SK-N-SH (cell line): ENCODE measurements at regions not wholly inside any gene's neighbourhood (a gene's known extent, or its start where the extent isn't known, plus 50 kb on each side); places are given as distances from the start of the nearest gene placed in this dataset.

Source experiments
- CTCF ChIA-PET: fragments of 300-600, 350-600 bp; formaldehyde crosslinking; extraction: SDS; loops from one replicate; lab custom pipeline; 2021; lab: Yijun Ruan, JAX
- POLR2A ChIA-PET: fragments of 350-600 bp; sonication (Branson Sonifier 250); formaldehyde crosslinking; extraction: SDS; loops from one replicate; lab custom pipeline; 2020; ENCODE audit warnings: antibody characterized with exemption, inconsistent platforms; lab: Yijun Ruan, JAX
- DNase-seq: peaks from one replicate; pipeline ENCODE4 v3.0.0; 2012
- H2AFZ ChIP-seq: fragments of 200-600 bp; sonication (generic); 2 replicates; pipeline ENCODE4 v1.8.1; 2016; ENCODE audit warnings: antibody characterized with exemption, mild to moderate bottlenecking, low read depth
- H3F3A ChIP-seq: fragments of 200-600 bp; sonication (generic); replicated peaks from 2 replicates; pipeline ENCODE3; 2016; ENCODE audit warnings: antibody characterized with exemption, mild to moderate bottlenecking; ENCODE audit not compliant: insufficient read depth
- H3K27ac ChIP-seq, 2 experiments: fragments of 200-500 bp in 1 of 2; fragments of 200-600 bp in 1 of 2; sonication (Bioruptor generic) in 1 of 2; sonication (generic), shearing (Covaris generic) in 1 of 2; 2 replicates each; pipeline versions ENCODE4 v1.5.1 to v1.6.1; 2014 to 2016; ENCODE audit warnings: low read depth in 2 of 2, inconsistent platforms in 1 of 2, low read length in 1 of 2, mild to moderate bottlenecking in 1 of 2, mixed read lengths in 1 of 2
- H3K27me3 ChIP-seq: fragments of 200-600 bp; sonication (generic), shearing (Covaris generic); 2 replicates; pipeline ENCODE4 v1.6.1; 2016; ENCODE audit warnings: mixed run types; ENCODE audit not compliant: insufficient read depth
- H3K36me3 ChIP-seq, 2 experiments: fragments of 200-500 bp in 1 of 2; fragments of 200-600 bp in 1 of 2; sonication (Bioruptor generic) in 1 of 2; sonication (generic) in 1 of 2; replicated peaks in 1 of 2; 2 replicates each; pipeline versions ENCODE3 to v1.5.1; 2014 to 2016; ENCODE audit warnings: low read length in 1 of 2, mild to moderate bottlenecking in 1 of 2; ENCODE audit not compliant: insufficient read depth in 2 of 2, control insufficient read depth in 1 of 2
- H3K4me1 ChIP-seq, 2 experiments: fragments of 200-500 bp in 1 of 2; fragments of 200-600 bp in 1 of 2; sonication (Bioruptor generic) in 1 of 2; sonication (generic), shearing (Covaris generic) in 1 of 2; 2 replicates each; pipeline versions ENCODE4 v1.5.1 to v1.6.1; 2014 to 2016; ENCODE audit warnings: low read depth in 1 of 2, low read length in 1 of 2, mixed run types in 1 of 2; ENCODE audit not compliant: insufficient read depth in 2 of 2, control insufficient read depth in 1 of 2
- H3K4me2 ChIP-seq: fragments of 200-600 bp; sonication (generic), shearing (Covaris generic); 2 replicates; pipeline ENCODE4 v1.6.1; 2017; ENCODE audit warnings: mixed run types
- H3K4me3 ChIP-seq, 2 experiments: fragments of 200-500 bp in 1 of 2; fragments of 200-600 bp in 1 of 2; sonication (Bioruptor generic) in 1 of 2; sonication (generic), shearing (Covaris generic) in 1 of 2; 2 replicates each; pipeline versions ENCODE4 v1.5.1 to v1.8.1; 2014 to 2016; ENCODE audit warnings: low read depth in 2 of 2, inconsistent platforms in 1 of 2, low read length in 1 of 2, mild to moderate bottlenecking in 1 of 2, mixed read lengths in 1 of 2, moderate library complexity in 1 of 2
- H3K79me2 ChIP-seq: fragments of 200-600 bp; sonication (generic); 2 replicates; pipeline ENCODE4 v1.8.1; 2017; ENCODE audit warnings: mild to moderate bottlenecking; ENCODE audit not compliant: insufficient read depth
- H3K9ac ChIP-seq: fragments of 200-600 bp; sonication (generic); 2 replicates; pipeline ENCODE4 v1.6.1; 2017; ENCODE audit warnings: mixed run types
- H3K9me2 ChIP-seq: fragments of 200-600 bp; sonication (generic); 2 replicates; pipeline ENCODE4 v1.6.1; 2017; ENCODE audit warnings: mixed run types
- H3K9me3 ChIP-seq: fragments of 200-600 bp; sonication (generic); 2 replicates; pipeline ENCODE4 v1.6.1; 2017; ENCODE audit warnings: mixed run types, mild to moderate bottlenecking, moderate library complexity
- H4K20me1 ChIP-seq: fragments of 200-600 bp; sonication (generic); 2 replicates; pipeline ENCODE4 v1.6.1; 2017; ENCODE audit warnings: mild to moderate bottlenecking, mixed run types; ENCODE audit not compliant: insufficient read depth
- CTCF ChIP-seq: fragments of 200-600 bp; sonication (generic); IDR thresholded peaks from 2 replicates; pipeline ENCODE4 v1.6.1; 2017; ENCODE audit warnings: antibody characterized with exemption, mild to moderate bottlenecking, moderate library complexity
- EZH2phosphoT487 ChIP-seq: fragments of 200-600 bp; sonication (generic); IDR thresholded peaks from 2 replicates; pipeline ENCODE4 v1.6.1; 2017; ENCODE audit warnings: low read depth, mixed run types, mild to moderate bottlenecking, antibody characterized with exemption, moderate library complexity, borderline replicate concordance
- FOXM1 ChIP-seq: IDR thresholded peaks from 2 replicates; pipeline ENCODE4 v1.4.0; 2012; ENCODE audit warnings: low read depth, mild to moderate bottlenecking
- RAD21 ChIP-seq: IDR thresholded peaks from 2 replicates; pipeline ENCODE4 v1.6.1; 2012; ENCODE audit warnings: mild to moderate bottlenecking, low read length
- SMC3 ChIP-seq: IDR thresholded peaks from 2 replicates; pipeline ENCODE4 v1.6.1; 2012; ENCODE audit warnings: low read depth, low read length, improper control_type of control experiment
- TAF1 ChIP-seq: IDR thresholded peaks from 2 replicates; pipeline ENCODE4 v1.6.1; 2012; ENCODE audit warnings: low read depth, mild to moderate bottlenecking, low read length, moderate library complexity, borderline replicate concordance
- TCF12 ChIP-seq: IDR thresholded peaks from 2 replicates; pipeline ENCODE4 v1.4.0; 2012
- USF1 ChIP-seq: IDR thresholded peaks from 2 replicates; pipeline ENCODE4 v1.4.0; 2012; ENCODE audit warnings: low read depth, borderline replicate concordance
- WGBS: methylation state at CpG from one replicate; pipeline ENCODE4 v1.1.6; 2017; ENCODE audit warnings: low lambda C conversion rate; 5-methylcytosine and 5-hydroxymethylcytosine counted together
- TF ChIP-seq, protein P1 (sequence below): fragments of 150-350 bp; IDR thresholded peaks from 2 replicates; pipeline ENCODE4 v1.6.1; 2017; ENCODE audit warnings: antibody characterized with exemption, low read length, low read depth, borderline replicate concordance
- TF ChIP-seq, protein P2 (sequence below): IDR thresholded peaks from 2 replicates; pipeline ENCODE4 v1.4.0; 2012; ENCODE audit warnings: low read depth

DNA sequence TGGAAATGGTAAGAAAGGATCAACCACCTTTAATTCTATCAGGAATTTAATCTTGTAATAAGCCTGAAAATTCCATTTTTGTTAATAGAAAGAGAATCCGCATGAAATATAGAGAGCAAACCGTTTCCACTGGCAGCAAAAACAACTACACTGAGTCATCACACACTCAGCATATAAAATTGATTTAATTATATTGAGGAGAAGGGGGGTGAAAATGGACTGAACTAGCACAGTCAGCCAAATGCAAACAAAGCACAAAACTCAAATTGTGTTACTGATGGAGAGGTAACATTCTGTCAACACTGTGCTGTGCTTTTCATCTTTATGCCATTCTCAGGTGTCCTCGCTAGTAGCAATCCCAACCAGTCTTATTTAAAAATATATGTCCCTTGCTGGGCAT lies 1583.9 kb downstream of the MRPL39 start:
- H3K9me3 ChIP-seq = no peaks in the 10 kb centered on the region
- H2AFZ ChIP-seq = no peak overlapping the region
- no peaks in the 10 kb centered on the region for H3K79me2 ChIP-seq
- no peaks in the 10 kb centered on the region for H3K27me3 ChIP-seq
- H3K4me3 ChIP-seq = peak overlapping the region in 1 of 2 experiments; percentile 24; a peak in 1 of 4 replicates
- TF ChIP-seq RAD21 (no peak), USF1 (no peak), FOXM1 (no peak), TAF1 (no peak), EZH2phosphoT487 (no peak), SMC3 (no peak), TCF12 (no peak)
- TF ChIP-seq, protein P1, sequence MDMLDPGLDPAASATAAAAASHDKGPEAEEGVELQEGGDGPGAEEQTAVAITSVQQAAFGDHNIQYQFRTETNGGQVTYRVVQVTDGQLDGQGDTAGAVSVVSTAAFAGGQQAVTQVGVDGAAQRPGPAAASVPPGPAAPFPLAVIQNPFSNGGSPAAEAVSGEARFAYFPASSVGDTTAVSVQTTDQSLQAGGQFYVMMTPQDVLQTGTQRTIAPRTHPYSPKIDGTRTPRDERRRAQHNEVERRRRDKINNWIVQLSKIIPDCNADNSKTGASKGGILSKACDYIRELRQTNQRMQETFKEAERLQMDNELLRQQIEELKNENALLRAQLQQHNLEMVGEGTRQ = no peak
- TF ChIP-seq, protein P2, sequence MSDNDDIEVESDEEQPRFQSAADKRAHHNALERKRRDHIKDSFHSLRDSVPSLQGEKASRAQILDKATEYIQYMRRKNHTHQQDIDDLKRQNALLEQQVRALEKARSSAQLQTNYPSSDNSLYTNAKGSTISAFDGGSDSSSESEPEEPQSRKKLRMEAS = no peak
- H3K4me1 ChIP-seq = peaks cover 7 to 9% of the 10 kb centered on the region in 2 experiments; a peak in 2 of 4 replicates
- CTCF ChIA-PET = interaction anchor here (0.5 to 1.1 kb wide), 2 partner anchors 10 to 819 kb away, joined by 3 read pairs; no protein-coding TSS in a partner anchor
- peaks cover 4% of the 10 kb centered on the region for H3F3A ChIP-seq
- peak overlapping the region; percentile 20 for H3K9ac ChIP-seq
- peak; percentile 19 for DNase-seq
- 3% methylated on average over 3 of the region's 3 CpGs for WGBS
- no peaks in the 10 kb centered on the region for H4K20me1 ChIP-seq
- H3K27ac ChIP-seq = peak overlapping the region; percentile 78 to 88
- H3K4me2 ChIP-seq = peak overlapping the region; percentile 55
- H3K9me2 ChIP-seq = no peaks in the 10 kb centered on the region
- no peaks in the 10 kb centered on the region for H3K36me3 ChIP-seq
- POLR2A ChIA-PET = no interaction called here

GRCh38 chr21:24014381-24014780 lies 1592.9 kb downstream of the MRPL39 start:
- Histone ChIP-seq H2AFZ (peak overlapping the region; percentile 11; the same call in 1 of the 2 replicates), H3K27ac (no peak overlapping the region), H3K4me3 (no peak overlapping the region), H4K20me1 (no peaks in the 10 kb centered on the region), H3K36me3 (no peaks in the 10 kb centered on the region), H3K9me3 (no peaks in the 10 kb centered on the region), H3K9me2 (no peaks in the 10 kb centered on the region), H3K9ac (no peak overlapping the region), H3K4me2 (no peak overlapping the region), H3K4me1 (no peaks in the 10 kb centered on the region), H3K79me2 (no peaks in the 10 kb centered on the region), H3K27me3 (no peaks in the 10 kb centered on the region), H3F3A (no peaks in the 10 kb centered on the region)
- TF ChIP-seq CTCF = peak; percentile 53
- TF ChIP-seq, protein P1 = no peak
- no peak for DNase-seq
- 79% methylated on average over 1 of the region's 1 CpG for WGBS
- POLR2A ChIA-PET = no interaction called here
- CTCF ChIA-PET = interaction anchor here (0.9 to 1.7 kb wide), 5 partner anchors 16 to 199 kb away, joined by 3 to 8 read pairs (median 4); no protein-coding TSS in a partner anchor
